Smooth muscle cell (in vitro differentiated cells): ENCODE measurements at regions not wholly inside any gene's neighbourhood (a gene's known extent, or its start where the extent isn't known, plus 50 kb on each side); places are given as distances from the start of the nearest gene placed in this dataset.
A peak's percentile ranks its signal among the peaks of the same experiment; 100 is the strongest.
"Not testable (repeated sequence)": the region's sequence is repeated elsewhere in the genome, so short reads cannot be mapped to it uniquely, and the experiment has no call there.

Experiments used
- DNase-seq: peaks from one replicate; lab custom pipeline; 2025; ENCODE audit not compliant: unreplicated experiment; lab: John Stamatoyannopoulos, UW
- H2AFZ ChIP-seq: fragments of 200-600 bp; sonication (generic); 2 replicates; pipeline ENCODE4 v1.6.0; 2016; ENCODE audit warnings: antibody characterized with exemption, low read depth, mild to moderate bottlenecking
- H3F3A ChIP-seq: fragments of 200-600 bp; sonication (generic); 2 replicates; pipeline ENCODE4 v1.6.0; 2017; ENCODE audit warnings: antibody characterized with exemption, low read depth
- H3K27ac ChIP-seq: fragments of 200-600 bp; sonication (generic); 2 replicates; pipeline ENCODE4 v1.5.1; 2016; ENCODE audit warnings: low read depth, mild to moderate bottlenecking
- H3K27me3 ChIP-seq: fragments of 200-600 bp; sonication (generic); 2 replicates; pipeline ENCODE4 v1.6.1; 2016; ENCODE audit warnings: low read depth, mild to moderate bottlenecking
- H3K36me3 ChIP-seq: fragments of 200-600 bp; sonication (generic); 2 replicates; pipeline ENCODE4 v1.5.1; 2016; ENCODE audit warnings: low read depth
- H3K4me1 ChIP-seq: fragments of 200-600 bp; sonication (generic); 2 replicates; pipeline ENCODE4 v1.5.1; 2016; ENCODE audit warnings: low read depth
- H3K4me2 ChIP-seq: fragments of 200-600 bp; sonication (generic); 2 replicates; pipeline ENCODE4 v1.6.0; 2016; ENCODE audit warnings: mild to moderate bottlenecking
- H3K4me3 ChIP-seq: fragments of 200-600 bp; sonication (generic); 2 replicates; pipeline ENCODE4 v1.5.1; 2016; ENCODE audit warnings: mild to moderate bottlenecking
- H3K79me2 ChIP-seq: fragments of 200-600 bp; sonication (generic); 2 replicates; pipeline ENCODE4 v1.6.0; 2016; ENCODE audit warnings: low read depth, mild to moderate bottlenecking
- H3K9ac ChIP-seq: fragments of 200-600 bp; sonication (generic); 2 replicates; pipeline ENCODE4 v1.6.0; 2016; ENCODE audit warnings: low read depth
- H3K9me3 ChIP-seq: fragments of 200-600 bp; sonication (generic); replicated peaks from 2 replicates; pipeline ENCODE4 v1.5.1; 2016; ENCODE audit warnings: low read depth
- H4K20me1 ChIP-seq: fragments of 200-600 bp; sonication (generic); 2 replicates; pipeline ENCODE4 v1.6.0; 2016; ENCODE audit warnings: low read depth
- WGBS: methylation state at CpG from one replicate; pipeline ENCODE4 v1.1.7; 2016; ENCODE audit warnings: low lambda C conversion rate; 5-methylcytosine and 5-hydroxymethylcytosine counted together
- TF ChIP-seq, protein P1 (sequence below): fragments of 200-600 bp; sonication (generic); IDR thresholded peaks from 2 replicates; pipeline ENCODE4 v1.5.1; 2017; ENCODE audit warnings: borderline replicate concordance, mild to moderate bottlenecking, antibody characterized with exemption; ENCODE audit not compliant: insufficient read depth, poor library complexity, severe bottlenecking

DNA sequence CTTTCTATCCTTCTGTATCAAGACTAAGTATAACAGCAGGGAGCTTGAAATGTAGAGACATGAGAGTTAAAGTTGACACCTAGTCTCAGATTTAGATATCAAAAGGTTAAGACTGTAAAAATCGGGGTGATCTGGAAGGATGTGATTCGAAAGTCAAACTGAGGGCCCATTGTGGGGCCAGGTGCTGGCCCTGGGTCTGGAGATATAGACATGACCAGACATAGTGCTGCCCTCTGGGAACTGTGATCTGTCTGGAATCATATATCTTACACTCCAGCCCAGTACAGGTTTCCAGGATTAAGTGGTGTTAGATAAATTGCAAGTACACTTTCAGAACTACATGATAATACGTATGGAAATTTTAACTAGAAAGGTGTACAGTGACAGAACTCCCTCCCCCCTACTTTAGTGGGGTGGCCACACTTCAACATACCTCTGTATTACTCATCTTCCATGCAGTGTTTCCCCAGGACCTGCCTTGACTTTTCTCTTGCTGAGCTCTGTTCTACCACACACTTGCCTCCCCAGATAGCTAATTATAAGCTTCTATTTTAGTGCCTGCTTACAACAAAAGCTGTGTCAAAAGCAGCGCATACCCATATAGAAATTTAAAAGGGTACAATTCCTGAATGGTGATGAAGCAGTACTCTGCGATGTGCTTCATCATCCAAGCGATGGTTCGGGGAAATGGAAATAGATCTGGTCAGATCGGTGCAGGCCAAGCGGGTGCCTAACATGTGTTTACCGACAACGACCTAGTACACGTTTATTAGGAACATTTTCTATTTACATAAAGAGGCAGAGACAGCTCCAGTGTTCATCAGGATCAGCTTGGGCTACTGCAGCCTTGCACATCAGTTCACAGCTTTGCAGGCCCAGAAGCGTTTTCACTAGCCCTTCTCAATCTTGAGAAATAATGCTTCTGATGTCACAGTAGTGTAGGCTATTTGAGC, 68.7 kb downstream of the ARF6 start:
- Histone ChIP-seq H4K20me1 (no peaks in the 10 kb centered on the region), H3K4me3 (no peak overlapping the region), H3K4me1 (no peaks in the 10 kb centered on the region), H3K27ac (peak overlapping the region; percentile 81), H3K79me2 (no peaks in the 10 kb centered on the region), H3K27me3 (no peaks in the 10 kb centered on the region), H3K36me3 (no peaks in the 10 kb centered on the region), H2AFZ (no peak overlapping the region), H3K9ac (no peak overlapping the region), H3F3A (peaks cover 11% of the 10 kb centered on the region), H3K9me3 (no peaks in the 10 kb centered on the region), H3K4me2 (peak overlapping the region; percentile 37)
- TF ChIP-seq, protein P1, sequence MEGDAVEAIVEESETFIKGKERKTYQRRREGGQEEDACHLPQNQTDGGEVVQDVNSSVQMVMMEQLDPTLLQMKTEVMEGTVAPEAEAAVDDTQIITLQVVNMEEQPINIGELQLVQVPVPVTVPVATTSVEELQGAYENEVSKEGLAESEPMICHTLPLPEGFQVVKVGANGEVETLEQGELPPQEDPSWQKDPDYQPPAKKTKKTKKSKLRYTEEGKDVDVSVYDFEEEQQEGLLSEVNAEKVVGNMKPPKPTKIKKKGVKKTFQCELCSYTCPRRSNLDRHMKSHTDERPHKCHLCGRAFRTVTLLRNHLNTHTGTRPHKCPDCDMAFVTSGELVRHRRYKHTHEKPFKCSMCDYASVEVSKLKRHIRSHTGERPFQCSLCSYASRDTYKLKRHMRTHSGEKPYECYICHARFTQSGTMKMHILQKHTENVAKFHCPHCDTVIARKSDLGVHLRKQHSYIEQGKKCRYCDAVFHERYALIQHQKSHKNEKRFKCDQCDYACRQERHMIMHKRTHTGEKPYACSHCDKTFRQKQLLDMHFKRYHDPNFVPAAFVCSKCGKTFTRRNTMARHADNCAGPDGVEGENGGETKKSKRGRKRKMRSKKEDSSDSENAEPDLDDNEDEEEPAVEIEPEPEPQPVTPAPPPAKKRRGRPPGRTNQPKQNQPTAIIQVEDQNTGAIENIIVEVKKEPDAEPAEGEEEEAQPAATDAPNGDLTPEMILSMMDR = no peak
- 81% methylated on average over 13 of the region's 13 CpGs for WGBS
- DNase-seq = no peak

DNA sequence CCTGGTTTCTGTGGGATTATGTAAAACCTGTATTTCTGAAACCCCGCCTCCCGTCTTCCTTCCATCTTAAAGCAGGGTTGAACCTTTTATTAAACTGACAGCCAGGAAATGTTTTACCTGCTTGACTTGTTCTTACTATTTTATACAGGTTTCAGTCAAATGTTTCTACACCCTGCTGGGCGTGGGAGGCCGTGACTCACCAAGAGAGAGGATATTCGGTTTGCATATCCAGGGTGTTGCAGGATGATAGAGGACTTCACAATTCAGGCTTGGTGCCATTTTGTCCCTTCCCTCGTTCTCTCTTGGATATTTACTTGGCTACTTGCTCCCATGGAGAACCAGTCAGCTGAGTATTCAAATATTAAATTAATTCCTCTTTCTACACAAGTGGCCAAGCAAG, 69.7 kb downstream of the ARF6 start:
- DNase-seq = no peak
- peaks cover 11% of the 10 kb centered on the region for H3F3A ChIP-seq
- H3K9me3 ChIP-seq = no peaks in the 10 kb centered on the region
- TF ChIP-seq, protein P1 = no peak
- no peak overlapping the region for H3K4me3 ChIP-seq
- H3K4me2 ChIP-seq = no peak overlapping the region
- no peaks in the 10 kb centered on the region for H3K4me1 ChIP-seq
- no peaks in the 10 kb centered on the region for H3K36me3 ChIP-seq
- no peak overlapping the region for H2AFZ ChIP-seq
- no peaks in the 10 kb centered on the region for H4K20me1 ChIP-seq
- peak overlapping the region; percentile 81 for H3K27ac ChIP-seq
- H3K9ac ChIP-seq = no peak overlapping the region
- no peaks in the 10 kb centered on the region for H3K79me2 ChIP-seq
- WGBS = 76% methylated on average over 6 of the region's 6 CpGs
- no peaks in the 10 kb centered on the region for H3K27me3 ChIP-seq

DNA sequence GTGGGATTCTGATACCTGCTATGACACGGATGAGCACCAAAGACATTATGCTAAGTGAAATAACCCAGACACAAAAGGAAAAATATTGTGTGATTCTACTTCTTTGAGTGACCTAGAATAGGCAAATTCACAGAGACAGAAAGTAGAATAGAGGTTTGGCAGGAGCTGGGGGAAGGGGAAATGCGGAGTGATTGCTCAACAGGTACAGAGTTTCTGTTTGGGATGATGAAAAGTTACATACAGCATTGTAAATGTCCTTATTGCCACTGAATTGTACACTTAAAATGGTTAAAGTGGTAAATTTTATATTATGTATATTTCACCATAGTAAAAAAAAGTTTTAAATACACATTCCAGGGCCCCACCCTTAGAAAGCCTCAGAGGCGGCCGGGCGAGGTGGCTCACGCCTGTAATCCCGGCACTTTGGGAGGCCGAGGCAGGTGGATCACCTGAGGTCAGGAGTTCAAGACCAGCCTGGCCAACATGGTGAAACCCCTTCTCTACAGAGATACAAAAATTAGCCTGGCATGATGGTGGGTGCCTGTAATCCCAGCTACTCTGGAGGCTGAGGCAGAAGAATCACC, 72.3 kb downstream of the ARF6 start:
- H3K4me1 ChIP-seq, H3K9me3 ChIP-seq, H3K36me3 ChIP-seq, H3K4me2 ChIP-seq, H3K27me3 ChIP-seq, H3K27ac ChIP-seq, H4K20me1 ChIP-seq, H2AFZ ChIP-seq, H3K79me2 ChIP-seq, H3K4me3 ChIP-seq, H3K9ac ChIP-seq, DNase-seq: not testable (repeated sequence)
- H3F3A ChIP-seq = peaks cover 14% of the 10 kb centered on the region
- WGBS = 90% methylated on average over 8 of the region's 8 CpGs

DNA sequence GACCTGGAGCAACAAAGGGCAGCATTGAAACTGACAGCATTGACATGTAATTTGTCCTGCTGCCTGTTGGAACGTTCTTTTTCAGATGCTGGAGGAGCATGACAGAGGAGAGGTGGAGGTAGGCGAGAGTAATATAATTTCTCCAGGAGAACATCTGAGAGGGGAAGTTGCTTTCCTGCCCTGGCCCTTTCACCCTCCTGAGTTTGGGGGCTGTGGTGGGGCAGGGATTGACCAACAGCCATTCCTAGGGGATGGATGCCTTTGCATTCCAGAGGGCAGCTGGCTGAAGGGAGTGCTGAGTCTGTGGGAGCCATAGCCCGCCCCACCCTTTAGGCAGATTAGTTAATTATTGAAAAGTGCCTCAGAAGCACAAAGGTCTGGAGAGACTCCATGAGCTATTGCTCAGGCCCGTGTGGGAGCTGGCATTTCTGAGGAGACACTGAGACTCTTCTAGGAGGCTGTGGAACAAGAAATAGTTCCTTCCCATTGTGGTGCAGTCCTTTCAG, 73.5 kb downstream of the ARF6 start:
- H3F3A ChIP-seq = peaks cover 14% of the 10 kb centered on the region
- TF ChIP-seq, protein P1 = no peak
- peaks cover 14% of the 10 kb centered on the region for H3K4me1 ChIP-seq
- no peaks in the 10 kb centered on the region for H3K9me3 ChIP-seq
- H3K27ac ChIP-seq = peak overlapping the region; percentile 41
- H4K20me1 ChIP-seq = no peaks in the 10 kb centered on the region
- peak overlapping the region; percentile 58 for H2AFZ ChIP-seq
- no peak overlapping the region for H3K4me3 ChIP-seq
- H3K27me3 ChIP-seq = no peaks in the 10 kb centered on the region
- H3K36me3 ChIP-seq = no peaks in the 10 kb centered on the region
- no peak for DNase-seq
- no peaks in the 10 kb centered on the region for H3K79me2 ChIP-seq
- WGBS = 42% methylated on average over 4 of the region's 4 CpGs
- H3K9ac ChIP-seq = no peak overlapping the region
- peak overlapping the region; percentile 40 for H3K4me2 ChIP-seq
